Liver (tissue), 8 donors: ENCODE measurements at regions not wholly inside any gene's neighbourhood (a gene's known extent, or its start where the extent isn't known, plus 50 kb on each side); places are given as distances from the start of the nearest gene placed in this dataset.

Source experiments
- DNase-seq: peaks from one replicate; pipeline ENCODE4 v3.0.0-alpha.2; 2017; ENCODE audit warnings: low spot score
- H3K27ac ChIP-seq, 2 donors: one replicate each; pipeline ENCODE4 v1.7.0; 2013; ENCODE audit warnings: inconsistent platforms in 2 of 2, low read length in 2 of 2, control low read depth in 1 of 2, low read depth in 1 of 2, mild to moderate bottlenecking in 1 of 2
- H3K27me3 ChIP-seq, 4 donors: one replicate each; pipeline versions ENCODE4 v1.6.1 to v1.7.0; 2013; ENCODE audit warnings: low read length in 3 of 4, inconsistent platforms in 1 of 4, mild to moderate bottlenecking in 1 of 4, moderate library complexity in 1 of 4; ENCODE audit not compliant: control insufficient read depth in 4 of 4, insufficient read depth in 4 of 4
- H3K36me3 ChIP-seq, 4 donors: one replicate each; pipeline versions ENCODE4 v1.6.1 to v1.7.0; 2013; ENCODE audit warnings: low read length in 3 of 4, mild to moderate bottlenecking in 3 of 4, low read depth in 1 of 4, moderate library complexity in 1 of 4; ENCODE audit not compliant: control insufficient read depth in 4 of 4, insufficient read depth in 3 of 4
- H3K4me1 ChIP-seq, 4 donors: one replicate each; pipeline versions ENCODE4 v1.6.1 to v1.7.0; 2013; ENCODE audit warnings: low read length in 3 of 4, mild to moderate bottlenecking in 3 of 4, moderate library complexity in 1 of 4; ENCODE audit not compliant: control insufficient read depth in 4 of 4, insufficient read depth in 4 of 4
- H3K4me3 ChIP-seq, 3 donors: one replicate each; pipeline versions ENCODE4 v1.6.1 to v1.7.0; 2013; ENCODE audit warnings: low read length in 3 of 3, control low read depth in 1 of 3, low read depth in 1 of 3, mild to moderate bottlenecking in 1 of 3
- H3K9ac ChIP-seq, 2 donors: one replicate each; pipeline ENCODE4 v1.7.0; 2013; ENCODE audit warnings: low read length in 2 of 2, mild to moderate bottlenecking in 2 of 2, moderate library complexity in 2 of 2, control low read depth in 1 of 2, low read depth in 1 of 2
- H3K9me3 ChIP-seq, 4 donors: one replicate each; pipeline versions ENCODE4 v1.6.1 to v1.7.0; 2013; ENCODE audit warnings: low read length in 3 of 4; ENCODE audit not compliant: control insufficient read depth in 4 of 4
- EGR1 ChIP-seq, 2 donors: IDR thresholded peaks; 2 replicates each; pipeline ENCODE4 v1.6.1; 2016 to 2018; ENCODE audit warnings: antibody characterized with exemption in 2 of 2, low read depth in 2 of 2
- FOXA1 ChIP-seq: IDR thresholded peaks from 2 replicates; pipeline ENCODE4 v1.6.1; 2016; ENCODE audit warnings: antibody characterized with exemption
- FOXA2 ChIP-seq: IDR thresholded peaks from 2 replicates; pipeline ENCODE4 v1.6.1; 2016; ENCODE audit warnings: antibody characterized with exemption
- GABPA ChIP-seq, 2 donors: IDR thresholded peaks in 1 of 2; conservative IDR thresholded peaks in 1 of 2; 2 replicates each; pipeline ENCODE4 v1.6.1; 2016; ENCODE audit warnings: antibody characterized with exemption in 2 of 2, mild to moderate bottlenecking in 1 of 2, moderate library complexity in 1 of 2
- HNF4A ChIP-seq, 2 donors: conservative IDR thresholded peaks; 2 replicates each; pipeline ENCODE4 v1.6.1; 2016; ENCODE audit warnings: antibody characterized with exemption in 2 of 2, mild to moderate bottlenecking in 2 of 2
- HNF4G ChIP-seq: IDR thresholded peaks from 2 replicates; pipeline ENCODE4 v1.6.1; 2016; ENCODE audit warnings: antibody characterized with exemption
- JUND ChIP-seq, 2 donors: IDR thresholded peaks; 2 replicates each; pipeline ENCODE4 v1.6.1; 2016; ENCODE audit warnings: antibody characterized with exemption in 2 of 2
- NR2F2 ChIP-seq: IDR thresholded peaks from 2 replicates; pipeline ENCODE4 v1.6.1; 2016; ENCODE audit warnings: antibody characterized with exemption
- RXRA ChIP-seq, 2 donors: IDR thresholded peaks; 2 replicates each; pipeline ENCODE4 v1.6.1; 2017 to 2018; ENCODE audit warnings: antibody characterized with exemption in 2 of 2, mild to moderate bottlenecking in 1 of 2
- SP1 ChIP-seq: IDR thresholded peaks from 2 replicates; pipeline ENCODE4 v1.6.1; 2018; ENCODE audit warnings: antibody characterized with exemption, mild to moderate bottlenecking
- TAF1 ChIP-seq: conservative IDR thresholded peaks from 2 replicates; pipeline ENCODE4 v1.6.1; 2016; ENCODE audit warnings: antibody characterized with exemption, mild to moderate bottlenecking
- WGBS: extraction: QIAGEN DNeasy Blood & Tissue Kit; methylation state at CpG from one replicate; pipeline ENCODE4 v1.1.7; 2013; 5-methylcytosine and 5-hydroxymethylcytosine counted together
- TF ChIP-seq, protein P1 (sequence below): IDR thresholded peaks from 2 replicates; pipeline ENCODE4 v1.6.1; 2016; ENCODE audit warnings: antibody characterized with exemption
- TF ChIP-seq, protein P2 (sequence below): fragments of 150-350 bp; IDR thresholded peaks from 2 replicates; pipeline ENCODE4 v1.5.1; 2017; ENCODE audit warnings: improper control_type of control experiment, low read depth, low read length; ENCODE audit not compliant: missing input control
- TF ChIP-seq, protein P3 (sequence below): IDR thresholded peaks from 2 replicates; pipeline ENCODE4 v1.6.1; 2016; ENCODE audit warnings: antibody characterized with exemption
- TF ChIP-seq, protein P4 (sequence below): IDR thresholded peaks from 2 replicates; pipeline ENCODE4 v1.6.1; 2016; ENCODE audit warnings: antibody characterized with exemption, mild to moderate bottlenecking
- TF ChIP-seq, protein P5 (sequence below): IDR thresholded peaks from 2 replicates; pipeline ENCODE4 v1.6.1; 2016; ENCODE audit warnings: antibody characterized with exemption
- donor health status: healthy.
- donor health status: healthy.
- donor health status: healthy.
- donor health status: healthy.
- donor health status: healthy.

DNA sequence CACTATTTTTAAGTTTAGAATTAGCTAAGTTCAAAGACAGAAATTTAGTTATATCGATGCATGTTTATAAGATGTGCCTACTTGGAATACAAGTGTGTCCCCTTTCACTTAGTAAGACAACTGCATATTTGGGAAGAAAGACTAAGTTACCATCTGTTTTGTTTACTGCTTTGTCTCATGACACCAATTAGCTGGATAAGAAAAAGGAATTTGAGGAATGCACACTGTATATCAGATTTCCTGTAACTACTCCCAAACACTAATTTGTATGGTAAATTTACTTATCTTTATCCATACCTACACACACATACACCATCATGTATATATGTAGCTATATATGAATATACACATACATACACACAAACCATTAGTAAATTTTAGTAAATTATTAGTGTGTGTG is 1442.8 kb upstream of the IGFBP7 start:
- 79% methylated on average over 1 of the region's 1 CpG for WGBS
- Histone ChIP-seq H3K27ac (no peak overlapping the region), H3K9ac (no peak overlapping the region), H3K27me3 (no peaks in the 10 kb centered on the region), H3K4me1 (no peaks in the 10 kb centered on the region), H3K36me3 (no peaks in the 10 kb centered on the region), H3K9me3 (peaks cover 0 to 1% (median 0%) of the 10 kb centered on the region in 4 donors), H3K4me3 (no peak overlapping the region)
- DNase-seq: no peak
- TF ChIP-seq FOXA2: no peak
- no peak for TF ChIP-seq HNF4G
- TF ChIP-seq, protein P1, sequence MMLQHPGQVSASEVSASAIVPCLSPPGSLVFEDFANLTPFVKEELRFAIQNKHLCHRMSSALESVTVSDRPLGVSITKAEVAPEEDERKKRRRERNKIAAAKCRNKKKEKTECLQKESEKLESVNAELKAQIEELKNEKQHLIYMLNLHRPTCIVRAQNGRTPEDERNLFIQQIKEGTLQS: no peak
- TF ChIP-seq, protein P2, sequence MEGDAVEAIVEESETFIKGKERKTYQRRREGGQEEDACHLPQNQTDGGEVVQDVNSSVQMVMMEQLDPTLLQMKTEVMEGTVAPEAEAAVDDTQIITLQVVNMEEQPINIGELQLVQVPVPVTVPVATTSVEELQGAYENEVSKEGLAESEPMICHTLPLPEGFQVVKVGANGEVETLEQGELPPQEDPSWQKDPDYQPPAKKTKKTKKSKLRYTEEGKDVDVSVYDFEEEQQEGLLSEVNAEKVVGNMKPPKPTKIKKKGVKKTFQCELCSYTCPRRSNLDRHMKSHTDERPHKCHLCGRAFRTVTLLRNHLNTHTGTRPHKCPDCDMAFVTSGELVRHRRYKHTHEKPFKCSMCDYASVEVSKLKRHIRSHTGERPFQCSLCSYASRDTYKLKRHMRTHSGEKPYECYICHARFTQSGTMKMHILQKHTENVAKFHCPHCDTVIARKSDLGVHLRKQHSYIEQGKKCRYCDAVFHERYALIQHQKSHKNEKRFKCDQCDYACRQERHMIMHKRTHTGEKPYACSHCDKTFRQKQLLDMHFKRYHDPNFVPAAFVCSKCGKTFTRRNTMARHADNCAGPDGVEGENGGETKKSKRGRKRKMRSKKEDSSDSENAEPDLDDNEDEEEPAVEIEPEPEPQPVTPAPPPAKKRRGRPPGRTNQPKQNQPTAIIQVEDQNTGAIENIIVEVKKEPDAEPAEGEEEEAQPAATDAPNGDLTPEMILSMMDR: no peak

DNA sequence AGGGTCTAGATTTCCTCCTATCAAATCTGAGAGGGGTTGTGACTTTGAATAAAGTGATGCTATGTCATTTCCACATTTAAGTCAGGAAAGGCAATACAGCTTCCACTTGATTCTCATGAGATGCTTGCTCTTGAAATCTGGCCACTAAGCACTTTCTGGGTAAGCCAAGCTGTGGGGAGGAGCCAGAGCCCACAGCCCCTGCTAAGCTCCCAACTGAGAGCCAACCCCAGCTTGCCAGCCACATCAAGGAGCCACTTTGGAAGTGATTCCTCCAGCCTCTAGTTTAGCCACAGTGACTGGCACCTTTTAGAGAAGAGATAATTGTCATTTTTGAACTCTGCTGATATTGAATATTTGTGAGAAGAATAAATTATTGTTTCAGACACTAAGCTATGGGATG is 1441.5 kb upstream of the IGFBP7 start:
- Histone ChIP-seq H3K4me3 (no peak overlapping the region), H3K4me1 (no peaks in the 10 kb centered on the region), H3K27me3 (no peaks in the 10 kb centered on the region), H3K36me3 (no peaks in the 10 kb centered on the region), H3K9ac (no peak overlapping the region), H3K27ac (no peak overlapping the region), H3K9me3 (no peaks in the 10 kb centered on the region)
- no peak for TF ChIP-seq SP1
- TF ChIP-seq, protein P3, sequence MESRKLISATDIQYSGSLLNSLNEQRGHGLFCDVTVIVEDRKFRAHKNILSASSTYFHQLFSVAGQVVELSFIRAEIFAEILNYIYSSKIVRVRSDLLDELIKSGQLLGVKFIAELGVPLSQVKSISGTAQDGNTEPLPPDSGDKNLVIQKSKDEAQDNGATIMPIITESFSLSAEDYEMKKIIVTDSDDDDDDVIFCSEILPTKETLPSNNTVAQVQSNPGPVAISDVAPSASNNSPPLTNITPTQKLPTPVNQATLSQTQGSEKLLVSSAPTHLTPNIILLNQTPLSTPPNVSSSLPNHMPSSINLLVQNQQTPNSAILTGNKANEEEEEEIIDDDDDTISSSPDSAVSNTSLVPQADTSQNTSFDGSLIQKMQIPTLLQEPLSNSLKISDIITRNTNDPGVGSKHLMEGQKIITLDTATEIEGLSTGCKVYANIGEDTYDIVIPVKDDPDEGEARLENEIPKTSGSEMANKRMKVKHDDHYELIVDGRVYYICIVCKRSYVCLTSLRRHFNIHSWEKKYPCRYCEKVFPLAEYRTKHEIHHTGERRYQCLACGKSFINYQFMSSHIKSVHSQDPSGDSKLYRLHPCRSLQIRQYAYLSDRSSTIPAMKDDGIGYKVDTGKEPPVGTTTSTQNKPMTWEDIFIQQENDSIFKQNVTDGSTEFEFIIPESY: no peak
- no peak for TF ChIP-seq RXRA (IDR thresholded peaks at IDR 0.05)
- TF ChIP-seq GABPA (IDR thresholded peaks at IDR 0.05 in 1 of 2, conservative IDR thresholded peaks at IDR 0.05 in 1 of 2): no peak
- TF ChIP-seq HNF4A (conservative IDR thresholded peaks at IDR 0.05): no peak
- no peak for TF ChIP-seq EGR1 (IDR thresholded peaks at IDR 0.05; ENCODE audit: low read depth in 2 of 2)
- TF ChIP-seq NR2F2: no peak
- no peak for TF ChIP-seq FOXA1
- TF ChIP-seq FOXA2: no peak
- TF ChIP-seq, protein P1: no peak
- no peak for TF ChIP-seq JUND (IDR thresholded peaks at IDR 0.05)
- TF ChIP-seq, protein P4, sequence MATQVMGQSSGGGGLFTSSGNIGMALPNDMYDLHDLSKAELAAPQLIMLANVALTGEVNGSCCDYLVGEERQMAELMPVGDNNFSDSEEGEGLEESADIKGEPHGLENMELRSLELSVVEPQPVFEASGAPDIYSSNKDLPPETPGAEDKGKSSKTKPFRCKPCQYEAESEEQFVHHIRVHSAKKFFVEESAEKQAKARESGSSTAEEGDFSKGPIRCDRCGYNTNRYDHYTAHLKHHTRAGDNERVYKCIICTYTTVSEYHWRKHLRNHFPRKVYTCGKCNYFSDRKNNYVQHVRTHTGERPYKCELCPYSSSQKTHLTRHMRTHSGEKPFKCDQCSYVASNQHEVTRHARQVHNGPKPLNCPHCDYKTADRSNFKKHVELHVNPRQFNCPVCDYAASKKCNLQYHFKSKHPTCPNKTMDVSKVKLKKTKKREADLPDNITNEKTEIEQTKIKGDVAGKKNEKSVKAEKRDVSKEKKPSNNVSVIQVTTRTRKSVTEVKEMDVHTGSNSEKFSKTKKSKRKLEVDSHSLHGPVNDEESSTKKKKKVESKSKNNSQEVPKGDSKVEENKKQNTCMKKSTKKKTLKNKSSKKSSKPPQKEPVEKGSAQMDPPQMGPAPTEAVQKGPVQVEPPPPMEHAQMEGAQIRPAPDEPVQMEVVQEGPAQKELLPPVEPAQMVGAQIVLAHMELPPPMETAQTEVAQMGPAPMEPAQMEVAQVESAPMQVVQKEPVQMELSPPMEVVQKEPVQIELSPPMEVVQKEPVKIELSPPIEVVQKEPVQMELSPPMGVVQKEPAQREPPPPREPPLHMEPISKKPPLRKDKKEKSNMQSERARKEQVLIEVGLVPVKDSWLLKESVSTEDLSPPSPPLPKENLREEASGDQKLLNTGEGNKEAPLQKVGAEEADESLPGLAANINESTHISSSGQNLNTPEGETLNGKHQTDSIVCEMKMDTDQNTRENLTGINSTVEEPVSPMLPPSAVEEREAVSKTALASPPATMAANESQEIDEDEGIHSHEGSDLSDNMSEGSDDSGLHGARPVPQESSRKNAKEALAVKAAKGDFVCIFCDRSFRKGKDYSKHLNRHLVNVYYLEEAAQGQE: no peak
- TF ChIP-seq, protein P2: no peak
- TF ChIP-seq HNF4G: no peak
- TF ChIP-seq, protein P5, sequence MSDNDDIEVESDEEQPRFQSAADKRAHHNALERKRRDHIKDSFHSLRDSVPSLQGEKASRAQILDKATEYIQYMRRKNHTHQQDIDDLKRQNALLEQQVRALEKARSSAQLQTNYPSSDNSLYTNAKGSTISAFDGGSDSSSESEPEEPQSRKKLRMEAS: no peak
- TF ChIP-seq TAF1: no peak
- DNase-seq: no peak
